Loucy (cell line): ENCODE measurements at regions not wholly inside any gene's neighbourhood (a gene's known extent, or its start where the extent isn't known, plus 50 kb on each side); places are given as distances from the start of the nearest gene placed in this dataset.

ENCODE experiments used
- H2AFZ ChIP-seq: fragments of 200-600 bp; sonication (generic); 2 replicates; pipeline ENCODE4 v1.6.0; 2016; ENCODE audit warnings: antibody characterized with exemption, mild to moderate bottlenecking, low read length, moderate library complexity
- H3F3A ChIP-seq: fragments of 200-600 bp; 2 replicates; pipeline ENCODE4 v1.6.0; 2016; ENCODE audit warnings: antibody characterized with exemption, low read depth, mild to moderate bottlenecking
- H3K27me3 ChIP-seq: fragments of 200-600 bp; sonication (generic); 2 replicates; pipeline ENCODE4 v1.6.1; 2014; ENCODE audit warnings: low read length, mild to moderate bottlenecking; ENCODE audit not compliant: insufficient read depth, poor library complexity, severe bottlenecking
- H3K36me3 ChIP-seq: fragments of 200-600 bp; sonication (generic); 2 replicates; pipeline ENCODE4 v1.6.1; 2016; ENCODE audit warnings: low read length; ENCODE audit not compliant: insufficient read depth
- H3K4me1 ChIP-seq: fragments of 200-600 bp; sonication (generic); 2 replicates; pipeline ENCODE4 v1.5.1; 2014; ENCODE audit warnings: low read length, mild to moderate bottlenecking; ENCODE audit not compliant: insufficient read depth, poor library complexity, severe bottlenecking
- H3K4me2 ChIP-seq: fragments of 200-600 bp; sonication (generic); 2 replicates; pipeline ENCODE4 v1.6.0; 2014; ENCODE audit warnings: antibody characterized with exemption, low read length, low read depth, mild to moderate bottlenecking; ENCODE audit not compliant: poor library complexity, severe bottlenecking
- H3K4me3 ChIP-seq: fragments of 200-600 bp; sonication (generic); 2 replicates; pipeline ENCODE4 v1.5.1; 2014; ENCODE audit warnings: low read length, mild to moderate bottlenecking, mixed read lengths; ENCODE audit not compliant: poor library complexity, severe bottlenecking
- H3K79me2 ChIP-seq: fragments of 200-600 bp; sonication (generic); 2 replicates; pipeline ENCODE4 v1.6.1; 2014; ENCODE audit warnings: low read length; ENCODE audit not compliant: insufficient read depth
- H3K9ac ChIP-seq: fragments of 200-600 bp; sonication (generic); 2 replicates; pipeline ENCODE4 v1.6.0; 2014; ENCODE audit warnings: mild to moderate bottlenecking, low read depth, low read length, moderate library complexity; ENCODE audit not compliant: poor library complexity, severe bottlenecking
- H3K9me2 ChIP-seq: fragments of 200-600 bp; sonication (generic); replicated peaks from 2 replicates; pipeline ENCODE4 v1.6.1; 2016; ENCODE audit warnings: low read depth, low read length, mixed read lengths
- H3K9me3 ChIP-seq: fragments of 200-600 bp; sonication (generic); 2 replicates; pipeline ENCODE4 v1.6.1; 2014; ENCODE audit warnings: mild to moderate bottlenecking, antibody characterized with exemption, low read length, low read depth; ENCODE audit not compliant: insufficient read depth
- H4K20me1 ChIP-seq: fragments of 200-600 bp; sonication (generic); 2 replicates; pipeline ENCODE4 v1.6.0; 2014; ENCODE audit warnings: antibody characterized with exemption, low read length, mild to moderate bottlenecking; ENCODE audit not compliant: insufficient read depth, poor library complexity, severe bottlenecking
- CTCF ChIP-seq: fragments of 200-600 bp; sonication (generic); conservative IDR thresholded peaks from 2 replicates; pipeline ENCODE4 v1.5.1; 2014; ENCODE audit warnings: mild to moderate bottlenecking, antibody characterized with exemption, low read length
- EZH2phosphoT487 ChIP-seq: fragments of 200-600 bp; IDR thresholded peaks from 2 replicates; pipeline ENCODE4 v1.6.1; 2018; ENCODE audit warnings: antibody characterized with exemption, mild to moderate bottlenecking, moderate library complexity, borderline replicate concordance

- H3F3A ChIP-seq = no peaks in the 10 kb centered on the region
- no peaks in the 10 kb centered on the region for H3K36me3 ChIP-seq
- H3K4me2 ChIP-seq = no peak overlapping the region
- H3K27me3 ChIP-seq = no peaks in the 10 kb centered on the region
- H4K20me1 ChIP-seq = no peaks in the 10 kb centered on the region
- no peaks in the 10 kb centered on the region for H3K9me2 ChIP-seq
- no peaks in the 10 kb centered on the region for H3K4me1 ChIP-seq
- H3K4me3 ChIP-seq = no peak overlapping the region
- no peaks in the 10 kb centered on the region for H3K79me2 ChIP-seq
- H3K9ac ChIP-seq = no peak overlapping the region
- H2AFZ ChIP-seq = no peak overlapping the region
- no peaks in the 10 kb centered on the region for H3K9me3 ChIP-seq
- TF ChIP-seq CTCF (no peak), EZH2phosphoT487 (no peak)
Observed at GRCh38 chr1:79431340-79431739, 424.8 kb upstream of the ADGRL4 start.

- Histone ChIP-seq H2AFZ (no peak overlapping the region), H3K9me2 (no peaks in the 10 kb centered on the region), H3K9me3 (no peaks in the 10 kb centered on the region), H3K4me2 (no peak overlapping the region), H3K4me1 (no peaks in the 10 kb centered on the region), H3K27me3 (no peaks in the 10 kb centered on the region), H3K79me2 (no peaks in the 10 kb centered on the region), H3K9ac (no peak overlapping the region), H3K36me3 (no peaks in the 10 kb centered on the region), H4K20me1 (no peaks in the 10 kb centered on the region), H3K4me3 (no peak overlapping the region), H3F3A (no peaks in the 10 kb centered on the region)
- TF ChIP-seq EZH2phosphoT487 (no peak), CTCF (no peak)
Observed at GRCh38 chr1:79430437-79430836, 423.9 kb upstream of the ADGRL4 start.

- Histone ChIP-seq H3K4me1 (no peaks in the 10 kb centered on the region), H3K9me2 (no peaks in the 10 kb centered on the region), H2AFZ (no peak overlapping the region), H3K9me3 (no peaks in the 10 kb centered on the region), H3K36me3 (no peaks in the 10 kb centered on the region), H3K27me3 (no peaks in the 10 kb centered on the region), H3F3A (no peaks in the 10 kb centered on the region), H3K4me3 (no peak overlapping the region), H4K20me1 (no peaks in the 10 kb centered on the region), H3K4me2 (no peak overlapping the region), H3K9ac (no peak overlapping the region), H3K79me2 (no peaks in the 10 kb centered on the region)
- TF ChIP-seq CTCF (no peak), EZH2phosphoT487 (no peak)
Observed at GRCh38 chr1:79422726-79423125, 416.2 kb upstream of the ADGRL4 start.
